H9 (cell line): ENCODE measurements at regions not wholly inside any gene's neighbourhood (a gene's known extent, or its start where the extent isn't known, plus 50 kb on each side); places are given as distances from the start of the nearest gene placed in this dataset.

ENCODE experiments used
- DNase-seq: peaks from one replicate; pipeline ENCODE4 v3.0.0-alpha.2; 2017
- H2AFZ ChIP-seq: one replicate; pipeline ENCODE4 v1.6.1; 2013; ENCODE audit warnings: mild to moderate bottlenecking, low read length, control low read depth, moderate library complexity
- H2AK5ac ChIP-seq: 2 replicates; pipeline ENCODE4 v1.6.1; 2013; ENCODE audit warnings: low read length, control low read depth, mixed read lengths; ENCODE audit not compliant: insufficient read length
- H2BK120ac ChIP-seq: one replicate; pipeline ENCODE4 v1.6.1; 2013; ENCODE audit warnings: low read depth, mild to moderate bottlenecking, low read length, control low read depth, inconsistent platforms; ENCODE audit not compliant: poor library complexity, severe bottlenecking
- H2BK12ac ChIP-seq: 2 replicates; pipeline ENCODE4 v1.6.1; 2013; ENCODE audit warnings: low read length, control low read depth, mixed read lengths, low read depth; ENCODE audit not compliant: insufficient read length
- H2BK15ac ChIP-seq: 2 replicates; pipeline ENCODE4 v1.6.1; 2013; ENCODE audit warnings: low read depth, low read length, control low read depth
- H2BK20ac ChIP-seq: one replicate; pipeline ENCODE4 v1.6.1; 2013; ENCODE audit warnings: low read depth, mild to moderate bottlenecking, low read length, control low read depth, inconsistent platforms; ENCODE audit not compliant: poor library complexity, severe bottlenecking
- H2BK5ac ChIP-seq: 2 replicates; pipeline ENCODE4 v1.6.1; 2013; ENCODE audit warnings: low read length, control low read depth, mixed read lengths; ENCODE audit not compliant: insufficient read length
- H3K14ac ChIP-seq: 2 replicates; pipeline ENCODE4 v1.6.1; 2013; ENCODE audit warnings: low read length, control low read depth; ENCODE audit not compliant: insufficient read depth
- H3K18ac ChIP-seq: 2 replicates; pipeline ENCODE4 v1.6.1; 2013; ENCODE audit warnings: low read depth, mild to moderate bottlenecking, mixed read lengths, low read length, control low read depth; ENCODE audit not compliant: insufficient read length
- H3K23ac ChIP-seq: 2 replicates; pipeline ENCODE4 v1.6.1; 2013; ENCODE audit warnings: low read length, control low read depth, mixed read lengths, low read depth; ENCODE audit not compliant: insufficient read length
- H3K23me2 ChIP-seq: 2 replicates; pipeline ENCODE4 v1.6.1; 2013; ENCODE audit warnings: low read depth, mild to moderate bottlenecking, mixed read lengths, low read length, control low read depth; ENCODE audit not compliant: insufficient read length, poor library complexity, severe bottlenecking
- H3K27ac ChIP-seq: 2 replicates; pipeline ENCODE4 v1.5.1; 2013; ENCODE audit warnings: low read length, control low read depth, mixed read lengths, low read depth; ENCODE audit not compliant: insufficient read length
- H3K27me3 ChIP-seq: 2 replicates; pipeline ENCODE4 v1.6.1; 2013; ENCODE audit warnings: low read length, control low read depth, inconsistent platforms; ENCODE audit not compliant: insufficient read depth
- H3K4ac ChIP-seq: 2 replicates; pipeline ENCODE4 v1.6.1; 2013; ENCODE audit warnings: low read depth, mild to moderate bottlenecking, control low read depth, inconsistent platforms, low read length, moderate library complexity
- H3K4me1 ChIP-seq: 2 replicates; pipeline ENCODE4 v1.6.1; 2013; ENCODE audit warnings: low read length, control low read depth, inconsistent platforms; ENCODE audit not compliant: insufficient read depth
- H3K4me2 ChIP-seq: 2 replicates; pipeline ENCODE4 v1.6.1; 2013; ENCODE audit warnings: low read length, control low read depth, mixed read lengths; ENCODE audit not compliant: insufficient read length, insufficient read depth
- H3K56ac ChIP-seq: 2 replicates; pipeline ENCODE4 v1.6.1; 2013; ENCODE audit warnings: low read depth, mild to moderate bottlenecking, mixed read lengths, low read length, control low read depth; ENCODE audit not compliant: insufficient read length
- H3K79me1 ChIP-seq: 2 replicates; pipeline ENCODE4 v1.6.1; 2013; ENCODE audit warnings: low read depth, mild to moderate bottlenecking, moderate library complexity, low read length, control low read depth, inconsistent platforms; ENCODE audit not compliant: insufficient read depth, poor library complexity, severe bottlenecking
- H3K79me2 ChIP-seq: 2 replicates; pipeline ENCODE4 v1.6.1; 2013; ENCODE audit warnings: low read length, control low read depth, inconsistent platforms; ENCODE audit not compliant: insufficient read depth
- H3K9ac ChIP-seq: 2 replicates; pipeline ENCODE4 v1.6.1; 2013; ENCODE audit warnings: low read length, control low read depth, mixed read lengths; ENCODE audit not compliant: insufficient read length; ENCODE audit errors: extremely low read depth
- H3K9me3 ChIP-seq: one replicate; pipeline ENCODE4 v1.6.1; 2013; ENCODE audit warnings: low read depth, low read length, inconsistent platforms; ENCODE audit not compliant: control insufficient read depth
- H3T11ph ChIP-seq: one replicate; pipeline ENCODE4 v1.6.1; 2013; ENCODE audit warnings: mild to moderate bottlenecking, low read length, control low read depth, inconsistent platforms
- H4K20me1 ChIP-seq: one replicate; pipeline ENCODE4 v1.6.1; 2013; ENCODE audit not compliant: control insufficient read depth, insufficient read length, insufficient read depth
- H4K5ac ChIP-seq: 2 replicates; pipeline ENCODE4 v1.6.1; 2013; ENCODE audit warnings: low read depth, mild to moderate bottlenecking, mixed read lengths, low read length, control low read depth; ENCODE audit not compliant: insufficient read length
- H4K8ac ChIP-seq: replicated peaks from 2 replicates; pipeline ENCODE4 v1.6.1; 2013; ENCODE audit warnings: low read length, control low read depth, mixed read lengths, low read depth; ENCODE audit not compliant: insufficient read length
- H4K91ac ChIP-seq: 2 replicates; pipeline ENCODE4 v1.6.1; 2013; ENCODE audit warnings: low read depth, mild to moderate bottlenecking, moderate library complexity, mixed read lengths, low read length, control low read depth; ENCODE audit not compliant: insufficient read length
- H3K27ac Mint-ChIP-seq, 3 experiments: 2 replicates in 2 of 3; 3 replicates in 1 of 3; pipeline ENCODE4 v1.8.0; 2020 to 2021; ENCODE audit warnings: mixed read lengths in 3 of 3, mild to moderate bottlenecking in 1 of 3, moderate library complexity in 1 of 3
- H3K27me3 Mint-ChIP-seq: 2 replicates; pipeline ENCODE4 v1.8.0; 2021; ENCODE audit warnings: low read depth, mild to moderate bottlenecking, moderate library complexity, mixed read lengths
- H3K36me3 Mint-ChIP-seq, 3 experiments: 2 replicates in 2 of 3; 3 replicates in 1 of 3; pipeline ENCODE4 v1.8.0; 2020 to 2021; ENCODE audit warnings: low read depth in 3 of 3, mixed read lengths in 3 of 3; ENCODE audit not compliant: insufficient read depth in 1 of 3
- H3K4me1 Mint-ChIP-seq, 2 experiments: 2 replicates each; pipeline ENCODE4 v1.8.0; 2020; ENCODE audit warnings: mixed read lengths in 2 of 2
- H3K4me3 Mint-ChIP-seq, 2 experiments: 2 replicates in 1 of 2; 3 replicates in 1 of 2; pipeline ENCODE4 v1.8.0; 2020 to 2021; ENCODE audit warnings: mild to moderate bottlenecking in 2 of 2, mixed read lengths in 2 of 2, moderate library complexity in 1 of 2
- H3K9me3 Mint-ChIP-seq, 2 experiments: 2 replicates in 1 of 2; 3 replicates in 1 of 2; pipeline ENCODE4 v1.8.0; 2020; ENCODE audit warnings: mild to moderate bottlenecking in 2 of 2, mixed read lengths in 2 of 2, moderate library complexity in 1 of 2
- CTCF ChIP-seq: fragments of 200-600 bp; sonication (generic); conservative IDR thresholded peaks from 3 replicates; pipeline ENCODE4 v1.8.0; 2021; ENCODE audit warnings: antibody characterized with exemption, mild to moderate bottlenecking
- WGBS: extraction: QIAGEN DNeasy Blood & Tissue Kit; methylation state at CpG from one replicate; pipeline ENCODE4 v1.1.7; 2013; ENCODE audit warnings: missing lambda C conversion rate, low lambda C conversion rate, mixed read lengths; ENCODE audit not compliant: insufficient read length; ENCODE audit errors: extremely low coverage; 5-methylcytosine and 5-hydroxymethylcytosine counted together

- Histone ChIP-seq H3K27me3 (no peaks in the 10 kb centered on the region), H3K79me1 (no peaks in the 10 kb centered on the region), H3K9ac (no peak overlapping the region), H2BK12ac (no peak overlapping the region), H4K5ac (no peak overlapping the region), H3K14ac (no peak overlapping the region), H3K23me2 (no peaks in the 10 kb centered on the region), H3K23ac (no peak overlapping the region), H3K18ac (no peak overlapping the region), H3K56ac (no peak overlapping the region), H3K4me2 (no peak overlapping the region), H2AK5ac (no peak overlapping the region), H2AFZ (no peak overlapping the region), H3K9me3 (no peaks in the 10 kb centered on the region), H2BK15ac (no peak overlapping the region), H2BK20ac (no peak overlapping the region), H4K8ac (no peak overlapping the region), H3K79me2 (no peaks in the 10 kb centered on the region), H2BK120ac (no peak overlapping the region), H4K91ac (no peak overlapping the region), H3K4ac (no peak overlapping the region), H3T11ph (no peak overlapping the region), H2BK5ac (no peak overlapping the region), H3K27ac (no peak overlapping the region), H4K20me1 (no peaks in the 10 kb centered on the region), H3K4me1 (no peaks in the 10 kb centered on the region)
- H3K4me3 Mint-ChIP-seq, result no peak overlapping the region
- peaks cover 6 to 9% of the 10 kb centered on the region in 2 experiments for H3K4me1 Mint-ChIP-seq
- no peaks in the 10 kb centered on the region for H3K9me3 Mint-ChIP-seq
- no peaks in the 10 kb centered on the region for H3K27me3 Mint-ChIP-seq
- DNase-seq, result no peak
- no CpG with 5 or more reads among the region's 2 CpGs for WGBS
- no peak overlapping the region for H3K27ac Mint-ChIP-seq
- TF ChIP-seq CTCF, result no peak
- H3K36me3 Mint-ChIP-seq, result no peaks in the 10 kb centered on the region
These were observed 234.0 kb upstream of the ZNF32 start for GRCh38 chr10:43882711-43883110.
